ENCODE measurements at regions not wholly inside any gene's neighbourhood (a gene's known extent, or its start where the extent isn't known, plus 50 kb on each side); places are given as distances from the start of the nearest gene placed in this dataset.

DNA sequence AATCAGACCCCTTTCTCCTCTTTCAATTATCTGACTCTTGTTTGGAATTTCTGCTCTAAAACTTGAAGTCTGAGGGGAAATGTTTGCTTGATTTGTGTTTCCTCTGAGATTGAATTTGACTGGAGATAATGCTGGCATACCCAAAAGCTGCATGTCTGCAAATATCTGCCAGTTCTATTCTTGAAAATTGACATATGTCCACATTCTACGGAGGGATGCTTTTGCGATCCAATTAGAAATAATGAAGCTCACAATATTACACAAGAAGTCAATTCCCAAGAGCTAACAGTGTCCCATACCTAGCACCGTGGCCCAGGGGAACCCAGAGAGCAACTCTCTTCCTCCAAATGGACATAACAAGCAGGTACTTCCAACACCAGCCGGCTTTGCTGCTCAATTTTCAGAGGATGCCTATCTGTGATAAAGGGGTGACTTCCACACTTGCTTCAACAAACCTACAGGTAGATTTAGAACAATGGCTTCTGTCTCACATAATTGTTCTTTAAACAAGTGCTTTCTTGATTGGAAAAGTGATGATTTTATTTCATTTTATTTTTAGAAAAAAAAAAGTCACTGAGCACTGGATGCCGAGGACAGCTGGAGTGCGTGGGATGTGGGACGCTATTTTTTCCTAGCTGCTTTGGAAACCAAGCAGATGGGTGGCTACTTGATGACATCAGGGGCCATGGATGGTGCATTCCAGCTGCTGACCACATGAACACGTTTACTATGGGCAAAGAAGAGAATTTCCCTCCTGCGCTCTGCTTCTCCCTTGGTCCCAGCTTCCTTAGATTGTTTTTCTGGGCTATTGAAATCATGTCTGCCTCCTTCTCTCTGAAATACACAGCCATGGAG is 488.9 kb downstream of the RNF144A start:
- H3K4me1 ChIP-seq, result no peaks in the 10 kb centered on the region
- no peaks in the 10 kb centered on the region for H3K27me3 ChIP-seq
- H3K27ac ChIP-seq, result no peak overlapping the region
- intact Hi-C loops (cut with DNase I; ENCODE audit: low total_unique reads), result no loop called here
- H3K36me3 ChIP-seq, result no peaks in the 10 kb centered on the region
- H3K9me3 ChIP-seq, result no peaks in the 10 kb centered on the region
- no peak overlapping the region for H3K4me3 ChIP-seq
- TF ChIP-seq POLR2A (IDR thresholded peaks at IDR 0.05), result no peak
- DNase-seq, result no peak

DNA sequence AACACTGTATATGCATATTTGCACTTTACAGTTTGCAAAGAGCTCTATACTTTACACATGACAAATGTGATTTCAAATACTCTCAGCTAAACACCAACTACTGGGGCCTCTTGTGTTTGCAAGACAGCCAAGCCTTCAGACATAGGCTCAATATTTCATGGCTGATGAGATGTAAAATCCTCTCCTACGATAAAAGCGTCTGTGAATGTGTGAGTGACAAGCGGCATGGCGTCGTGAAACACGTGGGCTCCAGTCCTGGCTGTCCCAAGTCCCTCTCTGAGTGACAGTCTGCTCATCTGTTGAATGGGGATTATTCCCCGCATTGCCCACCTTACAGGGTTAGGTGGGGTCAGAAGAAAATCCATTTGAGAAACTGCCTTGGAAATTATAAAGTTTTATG is 489.8 kb downstream of the RNF144A start:
- Histone ChIP-seq H3K4me1 (no peaks in the 10 kb centered on the region), H3K36me3 (no peaks in the 10 kb centered on the region), H3K27ac (no peak overlapping the region), H3K4me3 (no peak overlapping the region), H3K9me3 (no peaks in the 10 kb centered on the region), H3K27me3 (no peaks in the 10 kb centered on the region)
- intact Hi-C loops (cut with DNase I; ENCODE audit: low total_unique reads), result no loop called here
- no peak for DNase-seq
- TF ChIP-seq, protein P1, sequence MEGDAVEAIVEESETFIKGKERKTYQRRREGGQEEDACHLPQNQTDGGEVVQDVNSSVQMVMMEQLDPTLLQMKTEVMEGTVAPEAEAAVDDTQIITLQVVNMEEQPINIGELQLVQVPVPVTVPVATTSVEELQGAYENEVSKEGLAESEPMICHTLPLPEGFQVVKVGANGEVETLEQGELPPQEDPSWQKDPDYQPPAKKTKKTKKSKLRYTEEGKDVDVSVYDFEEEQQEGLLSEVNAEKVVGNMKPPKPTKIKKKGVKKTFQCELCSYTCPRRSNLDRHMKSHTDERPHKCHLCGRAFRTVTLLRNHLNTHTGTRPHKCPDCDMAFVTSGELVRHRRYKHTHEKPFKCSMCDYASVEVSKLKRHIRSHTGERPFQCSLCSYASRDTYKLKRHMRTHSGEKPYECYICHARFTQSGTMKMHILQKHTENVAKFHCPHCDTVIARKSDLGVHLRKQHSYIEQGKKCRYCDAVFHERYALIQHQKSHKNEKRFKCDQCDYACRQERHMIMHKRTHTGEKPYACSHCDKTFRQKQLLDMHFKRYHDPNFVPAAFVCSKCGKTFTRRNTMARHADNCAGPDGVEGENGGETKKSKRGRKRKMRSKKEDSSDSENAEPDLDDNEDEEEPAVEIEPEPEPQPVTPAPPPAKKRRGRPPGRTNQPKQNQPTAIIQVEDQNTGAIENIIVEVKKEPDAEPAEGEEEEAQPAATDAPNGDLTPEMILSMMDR (IDR thresholded peaks at IDR 0.05), result no peak
- no peak for TF ChIP-seq POLR2A (IDR thresholded peaks at IDR 0.05)

DNA sequence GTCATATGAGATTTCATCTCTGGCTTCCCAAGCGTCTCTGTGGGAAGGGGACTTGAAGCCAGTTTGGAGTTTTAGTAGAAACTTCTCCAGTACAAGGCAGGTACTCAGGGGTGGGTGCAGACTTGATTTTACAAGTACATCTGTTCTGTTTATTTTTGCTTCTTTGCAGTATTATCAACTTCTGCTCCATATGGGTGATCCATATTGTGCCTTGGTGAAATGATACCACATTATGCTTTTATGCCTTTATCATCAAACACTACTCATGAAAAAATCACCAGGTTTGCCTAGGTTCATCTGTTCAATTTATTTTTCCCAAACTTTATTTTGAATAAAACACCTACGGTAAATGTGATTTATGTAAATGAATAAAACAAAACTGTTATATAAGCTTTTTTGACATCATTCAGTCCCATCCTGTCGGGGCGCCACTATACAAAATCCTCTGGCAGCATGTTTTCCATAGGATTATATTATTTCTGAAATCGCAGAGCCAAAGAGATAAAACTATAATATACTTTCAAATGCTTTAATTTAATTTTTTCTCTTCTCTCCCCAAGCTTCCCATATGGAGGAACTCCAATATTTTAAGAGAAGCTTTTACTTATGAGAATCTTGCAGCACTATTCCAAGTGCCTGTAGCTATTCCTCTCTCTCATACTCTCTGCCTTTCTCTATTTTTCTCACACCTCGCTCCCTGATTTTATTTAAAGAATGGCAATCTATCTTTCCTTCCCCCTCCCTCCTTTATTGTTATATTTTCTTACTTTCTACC is 490.9 kb downstream of the RNF144A start:
- no peak overlapping the region for H3K4me3 ChIP-seq

DNA sequence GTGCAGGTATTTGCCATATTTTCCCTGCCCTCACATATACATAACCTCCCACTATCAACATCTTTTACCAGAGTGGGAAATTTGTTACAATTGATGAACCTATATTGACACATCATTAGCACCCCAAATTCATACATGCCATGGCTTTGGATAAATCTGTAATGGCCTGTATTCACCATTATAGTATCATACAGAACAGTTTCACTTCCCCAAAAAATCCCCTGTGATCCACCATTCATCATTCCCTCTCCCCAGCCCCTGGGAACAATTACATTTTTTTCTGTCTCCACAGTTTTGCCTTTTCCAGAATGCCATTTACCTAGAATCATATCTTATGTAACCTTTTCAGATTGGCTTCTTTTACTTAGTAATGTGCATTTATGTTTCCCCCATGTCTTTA is 494.5 kb downstream of the RNF144A start:
- Histone ChIP-seq H3K4me3 (no peak overlapping the region), H3K27me3 (no peaks in the 10 kb centered on the region), H3K4me1 (no peaks in the 10 kb centered on the region), H3K9me3 (no peaks in the 10 kb centered on the region), H3K27ac (no peak overlapping the region), H3K36me3 (no peaks in the 10 kb centered on the region)
- intact Hi-C loops (cut with DNase I; ENCODE audit: low total_unique reads), result no loop called here
- no peak for TF ChIP-seq POLR2A (IDR thresholded peaks at IDR 0.05)
- TF ChIP-seq, protein P1 (IDR thresholded peaks at IDR 0.05), result no peak
- DNase-seq, result no peak

More for the DNA sequence above, 490.9 kb downstream of the RNF144A start:
- Histone ChIP-seq H3K4me1 (no peaks in the 10 kb centered on the region), H3K9me3 (no peaks in the 10 kb centered on the region), H3K27ac (no peak overlapping the region), H3K27me3 (no peaks in the 10 kb centered on the region), H3K36me3 (no peaks in the 10 kb centered on the region)
- no peak for TF ChIP-seq POLR2A (IDR thresholded peaks at IDR 0.05)
- intact Hi-C loops (cut with DNase I; ENCODE audit: low total_unique reads), result no loop called here
- no peak for DNase-seq

DNA sequence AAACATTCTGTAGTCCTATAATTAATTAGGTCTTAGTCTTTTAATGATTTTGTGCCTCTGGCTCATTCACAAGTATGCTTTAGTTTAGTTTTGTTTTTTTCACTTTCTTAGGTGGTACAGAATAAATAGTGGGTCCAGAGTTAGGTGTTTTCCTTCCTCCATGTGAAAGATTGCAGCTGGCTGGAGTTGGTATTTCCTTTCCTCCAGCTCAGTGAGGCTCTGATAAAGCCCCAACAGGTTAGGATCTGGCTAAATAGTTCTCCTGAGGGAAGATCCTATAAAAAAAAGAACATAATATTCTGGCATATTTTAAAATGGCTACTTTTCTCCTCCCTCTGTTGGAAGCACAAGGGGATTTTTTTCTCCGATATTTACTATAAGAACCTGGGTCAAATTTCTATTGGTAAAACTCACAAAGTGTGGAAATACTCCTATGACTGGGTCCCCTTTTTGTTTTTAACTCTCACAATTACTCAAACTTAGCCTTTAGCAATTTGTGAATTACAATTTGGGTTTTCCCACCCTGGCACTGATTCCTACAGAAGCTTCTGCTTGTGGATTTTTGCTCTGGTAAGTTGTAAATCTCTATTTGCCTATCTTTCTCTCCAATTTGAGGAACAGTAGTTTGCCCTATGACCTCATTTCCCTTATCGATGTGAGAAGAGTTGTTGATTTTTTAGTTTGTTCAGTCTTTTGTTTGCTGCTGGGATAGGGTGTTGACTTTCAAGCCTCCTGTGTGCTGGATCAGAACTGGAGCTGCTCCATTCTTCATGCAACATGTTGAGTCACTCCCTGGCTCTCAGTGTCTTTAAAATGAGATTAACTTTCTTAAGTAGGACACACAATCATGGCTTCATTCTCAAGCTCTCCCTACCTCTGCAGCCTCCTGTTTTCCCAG is 500.9 kb downstream of the RNF144A start:
- H3K4me3 ChIP-seq, result no peak overlapping the region
- intact Hi-C loops (cut with DNase I; ENCODE audit: low total_unique reads), result no loop called here

More for the DNA sequence above, 500.9 kb downstream of the RNF144A start:
- H3K4me1 ChIP-seq, result no peaks in the 10 kb centered on the region
- TF ChIP-seq, protein P1 (IDR thresholded peaks at IDR 0.05), result no peak
- TF ChIP-seq POLR2A (IDR thresholded peaks at IDR 0.05), result no peak
- no peak for DNase-seq
- no peaks in the 10 kb centered on the region for H3K27me3 ChIP-seq
- no peaks in the 10 kb centered on the region for H3K9me3 ChIP-seq
- no peaks in the 10 kb centered on the region for H3K36me3 ChIP-seq
- no peak overlapping the region for H3K27ac ChIP-seq
